Adrenal gland (tissue), 9 donors: ENCODE measurements at regions not wholly inside any gene's neighbourhood (a gene's known extent, or its start where the extent isn't known, plus 50 kb on each side); places are given as distances from the start of the nearest gene placed in this dataset.

Experiments
- DNase-seq, 7 donors: peaks; one replicate each; pipeline ENCODE4 v3.0.0-alpha.2; 2019 to 2020
- H3K27ac ChIP-seq, 5 donors: fragments of 200-600 bp; sonication (generic) in 4 of 5; 1 replicate in 3 of 5; 2 replicates in 2 of 5; pipeline versions ENCODE4 v1.5.1 to v1.8.0; 2016 to 2020; ENCODE audit warnings: mild to moderate bottlenecking in 1 of 5
- H3K27me3 ChIP-seq: fragments of 200-600 bp; 2 replicates; pipeline ENCODE4 v1.8.0; 2021
- H3K36me3 ChIP-seq, 2 donors: fragments of 200-600 bp; replicated peaks in 1 of 2; 1 replicate in 1 of 2; 2 replicates in 1 of 2; pipeline versions ENCODE4 v1.5.1 to v1.8.0; 2018 to 2022
- H3K4me1 ChIP-seq, 2 donors: fragments of 200-600 bp; replicated peaks in 1 of 2; 1 replicate in 1 of 2; 2 replicates in 1 of 2; pipeline versions ENCODE4 v1.5.1 to v1.8.0; 2018 to 2021
- H3K4me3 ChIP-seq, 4 donors: fragments of 200-600 bp; sonication (generic) in 3 of 4; one replicate each; pipeline ENCODE4 v1.5.1; 2016 to 2018
- H3K9me3 ChIP-seq, 3 donors: fragments of 200-600 bp; sonication (generic) in 1 of 3; replicated peaks in 1 of 3; 1 replicate in 2 of 3; 2 replicates in 1 of 3; pipeline versions ENCODE4 v1.5.1 to v1.8.0; 2016 to 2021
- POLR2A ChIP-seq, 2 donors: fragments of 450-650 bp; IDR thresholded peaks; one replicate each; pipeline ENCODE4 v1.6.1; 2017; ENCODE audit warnings: antibody characterized with exemption in 2 of 2, mild to moderate bottlenecking in 2 of 2, moderate library complexity in 1 of 2
- WGBS, 4 donors: extraction: QIAGEN DNeasy Blood & Tissue Kit in 2 of 4; methylation state at CpG; one replicate each; pipeline versions ENCODE4 v1.1.5 to v1.1.7; 2013 to 2017; 5-methylcytosine and 5-hydroxymethylcytosine counted together
- intact Hi-C, 2 donors: fragments of 100-400 bp; cut with DNase I; formaldehyde crosslinking; loops; one replicate each; pipeline versions ENCODE4 v1.14.1 to v1.15.0; 2022 to 2023
- TF ChIP-seq, protein P1 (sequence below), 6 experiments: fragments of 450-650 bp in 4 of 6; fragments of 200-600 bp in 2 of 6; sonication (generic) in 1 of 6; IDR thresholded peaks; 1 replicate in 5 of 6; 2 replicates in 1 of 6; pipeline versions ENCODE4 v1.5.1 to v1.8.0; 2016 to 2021; ENCODE audit warnings: antibody characterized with exemption in 6 of 6, mild to moderate bottlenecking in 2 of 6, moderate library complexity in 1 of 6
- donor health status: healthy with polysubstance abuse.
- donor health status: Bipolar disorder and iron deficiency.
- donor health status: DM: yes; HTN: yes; CAD: no.
- donor health status: DM: no; HTN: no; CAD: no.
- donor health status: DM: no; HTN: no; CAD: no.

GRCh38 chr6:166076625-166077024, 91.0 kb downstream of the TBXT start:
- WGBS, 4 donors, result 80 to 85% (median 82%) methylated on average over 2 to 4 of the region's 4 CpGs; no CpG with 5 or more reads in 1 of the 4 donors
- no peak for DNase-seq
- H3K4me1 ChIP-seq, result no peaks in the 10 kb centered on the region
- no peaks in the 10 kb centered on the region for H3K27me3 ChIP-seq
- H3K9me3 ChIP-seq, result no peaks in the 10 kb centered on the region
- no peak for TF ChIP-seq POLR2A (IDR thresholded peaks at IDR 0.05)
- TF ChIP-seq, protein P1, sequence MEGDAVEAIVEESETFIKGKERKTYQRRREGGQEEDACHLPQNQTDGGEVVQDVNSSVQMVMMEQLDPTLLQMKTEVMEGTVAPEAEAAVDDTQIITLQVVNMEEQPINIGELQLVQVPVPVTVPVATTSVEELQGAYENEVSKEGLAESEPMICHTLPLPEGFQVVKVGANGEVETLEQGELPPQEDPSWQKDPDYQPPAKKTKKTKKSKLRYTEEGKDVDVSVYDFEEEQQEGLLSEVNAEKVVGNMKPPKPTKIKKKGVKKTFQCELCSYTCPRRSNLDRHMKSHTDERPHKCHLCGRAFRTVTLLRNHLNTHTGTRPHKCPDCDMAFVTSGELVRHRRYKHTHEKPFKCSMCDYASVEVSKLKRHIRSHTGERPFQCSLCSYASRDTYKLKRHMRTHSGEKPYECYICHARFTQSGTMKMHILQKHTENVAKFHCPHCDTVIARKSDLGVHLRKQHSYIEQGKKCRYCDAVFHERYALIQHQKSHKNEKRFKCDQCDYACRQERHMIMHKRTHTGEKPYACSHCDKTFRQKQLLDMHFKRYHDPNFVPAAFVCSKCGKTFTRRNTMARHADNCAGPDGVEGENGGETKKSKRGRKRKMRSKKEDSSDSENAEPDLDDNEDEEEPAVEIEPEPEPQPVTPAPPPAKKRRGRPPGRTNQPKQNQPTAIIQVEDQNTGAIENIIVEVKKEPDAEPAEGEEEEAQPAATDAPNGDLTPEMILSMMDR (IDR thresholded peaks at IDR 0.05), result no peak
- intact Hi-C loops, result no loop called here
- no peaks in the 10 kb centered on the region for H3K36me3 ChIP-seq
- no peak overlapping the region for H3K27ac ChIP-seq
- no peak overlapping the region for H3K4me3 ChIP-seq

- Histone ChIP-seq H3K36me3 (no peaks in the 10 kb centered on the region), H3K27ac (no peak overlapping the region), H3K4me3 (no peak overlapping the region), H3K4me1 (no peaks in the 10 kb centered on the region), H3K9me3 (no peaks in the 10 kb centered on the region), H3K27me3 (no peaks in the 10 kb centered on the region)
- DNase-seq, result no peak
- TF ChIP-seq POLR2A (IDR thresholded peaks at IDR 0.05), result no peak
- TF ChIP-seq, protein P1 (IDR thresholded peaks at IDR 0.05), result no peak
- WGBS, 4 donors, result 73 to 93% (median 85%) methylated on average over 4 to 5 of the region's 5 CpGs
- intact Hi-C loops, result no loop called here
Observed at GRCh38 chr6:166075925-166076324, 91.7 kb downstream of the TBXT start.

DNA sequence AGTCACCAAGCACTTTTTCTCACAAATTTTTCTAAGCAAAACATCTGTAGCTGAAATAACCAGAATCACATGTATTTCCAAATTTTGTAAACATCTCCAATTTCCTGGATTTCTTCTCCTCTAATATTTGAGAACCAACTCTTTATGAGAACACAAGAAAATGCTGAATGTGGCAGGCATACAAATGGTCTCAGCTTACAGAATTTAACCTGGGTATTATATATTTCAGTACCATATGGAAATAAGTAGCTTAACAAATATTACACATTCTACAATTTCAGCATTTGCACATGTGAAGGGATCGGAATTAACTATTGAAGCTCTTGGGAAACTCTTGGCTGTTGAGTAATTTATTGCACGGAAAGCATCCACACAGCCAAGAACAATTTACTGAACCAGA, 92.5 kb downstream of the TBXT start:
- no peak overlapping the region for H3K4me3 ChIP-seq
- no peak for DNase-seq
- H3K4me1 ChIP-seq, result no peaks in the 10 kb centered on the region
- intact Hi-C loops, result no loop called here
- no peaks in the 10 kb centered on the region for H3K27me3 ChIP-seq
- H3K9me3 ChIP-seq, result no peaks in the 10 kb centered on the region
- H3K27ac ChIP-seq, result no peak overlapping the region
- no peaks in the 10 kb centered on the region for H3K36me3 ChIP-seq
- TF ChIP-seq, protein P1 (IDR thresholded peaks at IDR 0.05), result no peak
- no peak for TF ChIP-seq POLR2A (IDR thresholded peaks at IDR 0.05)
- WGBS, 4 donors, result 71 to 84% (median 80%) methylated on average over 2 of the region's 2 CpGs

- TF ChIP-seq, protein P1 (IDR thresholded peaks at IDR 0.05), result no peak
- TF ChIP-seq POLR2A (IDR thresholded peaks at IDR 0.05), result no peak
- WGBS, 4 donors, result 87 to 93% (median 91%) methylated on average over 9 of the region's 9 CpGs
- Histone ChIP-seq H3K4me1 (no peaks in the 10 kb centered on the region), H3K4me3 (no peak overlapping the region), H3K9me3 (no peaks in the 10 kb centered on the region), H3K27me3 (no peaks in the 10 kb centered on the region), H3K27ac (no peak overlapping the region), H3K36me3 (no peaks in the 10 kb centered on the region)
- intact Hi-C loops, result no loop called here
- no peak for DNase-seq
Observed at GRCh38 chr6:166073082-166073481, 94.6 kb downstream of the TBXT start.
